ENCODE measurements at regions not wholly inside any gene's neighbourhood (a gene's known extent, or its start where the extent isn't known, plus 50 kb on each side); places are given as distances from the start of the nearest gene placed in this dataset.
"Not testable (repeated sequence)": the region's sequence is repeated elsewhere in the genome, so short reads cannot be mapped to it uniquely, and the experiment has no call there.

GRCh38 chr1:157196670-157197456, 58.7 kb upstream of the ETV3 start:
- not testable (repeated sequence) for DNase-seq (ENCODE audit: low spot score)
- ATAC-seq, result peak; percentile 85

GRCh38 chr1:157196245-157196543, 58.0 kb upstream of the ETV3 start:
- ATAC-seq (no peak), DNase-seq (ENCODE audit: low spot score) (peak; percentile 40)

GRCh38 chr1:157195521-157196244, 57.5 kb upstream of the ETV3 start:
- peak; percentile 44 for DNase-seq (ENCODE audit: low spot score)
- no peak for ATAC-seq

- peak; percentile 42 for DNase-seq (ENCODE audit: low spot score)
- peak; percentile 17 for ATAC-seq
These were observed 56.7 kb upstream of the ETV3 start for GRCh38 chr1:157194731-157195520.

- ATAC-seq (peak; percentile 75), DNase-seq (ENCODE audit: low spot score) (peak; percentile 69)
These were observed 55.7 kb upstream of the ETV3 start for GRCh38 chr1:157193702-157194391.

GRCh38 chr1:157193219-157193618, 55.0 kb upstream of the ETV3 start:
- DNase-seq (ENCODE audit: low spot score) (no peak), ATAC-seq (no peak)

GRCh38 chr1:157189986-157190982, 52.1 kb upstream of the ETV3 start:
- DNase-seq (ENCODE audit: low spot score) (no peak), ATAC-seq (no peak)

GRCh38 chr1:157189096-157189495, 50.9 kb upstream of the ETV3 start:
- ATAC-seq, result no peak
- no peak for DNase-seq (ENCODE audit: low spot score)
